HUES48 (cell line): ENCODE measurements at regions not wholly inside any gene's neighbourhood (a gene's known extent, or its start where the extent isn't known, plus 50 kb on each side); places are given as distances from the start of the nearest gene placed in this dataset.

ENCODE experiments used
- H3K27ac ChIP-seq: one replicate; pipeline ENCODE4 v1.7.0; 2013; ENCODE audit warnings: low read depth, low read length, inconsistent platforms
- H3K27me3 ChIP-seq: 2 replicates; pipeline ENCODE4 v1.6.1; 2013; ENCODE audit warnings: mild to moderate bottlenecking, low read length; ENCODE audit not compliant: control insufficient read depth, insufficient read depth
- H3K36me3 ChIP-seq: 2 replicates; pipeline ENCODE4 v1.6.1; 2013; ENCODE audit warnings: low read length; ENCODE audit not compliant: control insufficient read depth, insufficient read depth
- H3K4me1 ChIP-seq: 2 replicates; pipeline ENCODE4 v1.6.1; 2013; ENCODE audit warnings: mild to moderate bottlenecking, low read length; ENCODE audit not compliant: control insufficient read depth, insufficient read depth
- H3K4me3 ChIP-seq: 2 replicates; pipeline ENCODE4 v1.5.1; 2013; ENCODE audit warnings: mild to moderate bottlenecking, low read depth, low read length
- H3K9ac ChIP-seq: 2 replicates; pipeline ENCODE4 v1.6.1; 2013; ENCODE audit warnings: mild to moderate bottlenecking, low read depth, low read length, moderate library complexity
- H3K9me3 ChIP-seq: 2 replicates; pipeline ENCODE4 v1.6.1; 2013; ENCODE audit warnings: low read length; ENCODE audit not compliant: control insufficient read depth, insufficient read depth

GRCh38 chr2:11901351-11902069, 155.1 kb downstream of the LPIN1 start:
- Histone ChIP-seq H3K9ac (no peak overlapping the region), H3K27me3 (no peaks in the 10 kb centered on the region), H3K27ac (no peak overlapping the region), H3K36me3 (no peaks in the 10 kb centered on the region), H3K9me3 (no peaks in the 10 kb centered on the region), H3K4me3 (no peak overlapping the region), H3K4me1 (peaks cover 3% of the 10 kb centered on the region)

- Histone ChIP-seq H3K9ac (no peak overlapping the region), H3K9me3 (no peaks in the 10 kb centered on the region), H3K27me3 (no peaks in the 10 kb centered on the region), H3K27ac (no peak overlapping the region), H3K36me3 (no peaks in the 10 kb centered on the region), H3K4me3 (no peak overlapping the region), H3K4me1 (no peaks in the 10 kb centered on the region)
Observed at GRCh38 chr2:11903085-11903606, 156.7 kb downstream of the LPIN1 start.

- Histone ChIP-seq H3K36me3 (no peaks in the 10 kb centered on the region), H3K9ac (no peak overlapping the region), H3K27me3 (no peaks in the 10 kb centered on the region), H3K9me3 (no peaks in the 10 kb centered on the region), H3K4me3 (no peak overlapping the region), H3K4me1 (no peaks in the 10 kb centered on the region), H3K27ac (no peak overlapping the region)
Observed at GRCh38 chr2:11904029-11904428, 157.6 kb downstream of the LPIN1 start.

- no peaks in the 10 kb centered on the region for H3K4me1 ChIP-seq
- H3K27me3 ChIP-seq: no peaks in the 10 kb centered on the region
- H3K9ac ChIP-seq: no peak overlapping the region
- H3K36me3 ChIP-seq: no peaks in the 10 kb centered on the region
- no peak overlapping the region for H3K4me3 ChIP-seq
- H3K27ac ChIP-seq: no peak overlapping the region
- H3K9me3 ChIP-seq: no peaks in the 10 kb centered on the region
Observed at GRCh38 chr2:11904941-11905340, 158.5 kb downstream of the LPIN1 start.

- no peaks in the 10 kb centered on the region for H3K36me3 ChIP-seq
- no peaks in the 10 kb centered on the region for H3K27me3 ChIP-seq
- no peak overlapping the region for H3K4me3 ChIP-seq
- H3K9me3 ChIP-seq: no peaks in the 10 kb centered on the region
- no peaks in the 10 kb centered on the region for H3K4me1 ChIP-seq
- H3K27ac ChIP-seq: no peak overlapping the region
- no peak overlapping the region for H3K9ac ChIP-seq
Observed at GRCh38 chr2:11907190-11907589, 160.8 kb downstream of the LPIN1 start.

GRCh38 chr2:11910971-11911370, 164.5 kb downstream of the LPIN1 start:
- no peaks in the 10 kb centered on the region for H3K36me3 ChIP-seq
- H3K27ac ChIP-seq: no peak overlapping the region

GRCh38 chr2:11912980-11913379, 166.5 kb downstream of the LPIN1 start:
- Histone ChIP-seq H3K27ac (no peak overlapping the region), H3K27me3 (no peaks in the 10 kb centered on the region), H3K4me3 (no peak overlapping the region), H3K36me3 (no peaks in the 10 kb centered on the region), H3K9me3 (no peaks in the 10 kb centered on the region), H3K4me1 (no peaks in the 10 kb centered on the region), H3K9ac (no peak overlapping the region)

More at GRCh38 chr2:11910971-11911370, 164.5 kb downstream of the LPIN1 start:
- no peaks in the 10 kb centered on the region for H3K9me3 ChIP-seq
- no peak overlapping the region for H3K4me3 ChIP-seq
- H3K4me1 ChIP-seq: no peaks in the 10 kb centered on the region
- no peak overlapping the region for H3K9ac ChIP-seq
- H3K27me3 ChIP-seq: no peaks in the 10 kb centered on the region

- no peaks in the 10 kb centered on the region for H3K36me3 ChIP-seq
- H3K27me3 ChIP-seq: no peaks in the 10 kb centered on the region
- no peak overlapping the region for H3K9ac ChIP-seq
- H3K9me3 ChIP-seq: no peaks in the 10 kb centered on the region
- H3K4me3 ChIP-seq: no peak overlapping the region
- no peak overlapping the region for H3K27ac ChIP-seq
- no peaks in the 10 kb centered on the region for H3K4me1 ChIP-seq
Observed at GRCh38 chr2:11914455-11914854, 168.0 kb downstream of the LPIN1 start.

- Histone ChIP-seq H3K9me3 (no peaks in the 10 kb centered on the region), H3K27ac (no peak overlapping the region), H3K4me1 (no peaks in the 10 kb centered on the region), H3K9ac (no peak overlapping the region), H3K4me3 (no peak overlapping the region), H3K27me3 (no peaks in the 10 kb centered on the region), H3K36me3 (no peaks in the 10 kb centered on the region)
Observed at GRCh38 chr2:11915650-11916049, 169.2 kb downstream of the LPIN1 start.

GRCh38 chr2:11919953-11920352, 173.5 kb downstream of the LPIN1 start:
- H3K4me3 ChIP-seq: no peak overlapping the region
- no peak overlapping the region for H3K27ac ChIP-seq
- no peaks in the 10 kb centered on the region for H3K27me3 ChIP-seq
- H3K36me3 ChIP-seq: no peaks in the 10 kb centered on the region
- no peaks in the 10 kb centered on the region for H3K9me3 ChIP-seq
- H3K4me1 ChIP-seq: peaks cover 11% of the 10 kb centered on the region
- H3K9ac ChIP-seq: no peak overlapping the region

- H3K4me1 ChIP-seq: peaks cover 11% of the 10 kb centered on the region
- H3K36me3 ChIP-seq: no peaks in the 10 kb centered on the region
- no peaks in the 10 kb centered on the region for H3K9me3 ChIP-seq
- no peak overlapping the region for H3K4me3 ChIP-seq
- H3K9ac ChIP-seq: no peak overlapping the region
- no peak overlapping the region for H3K27ac ChIP-seq
- no peaks in the 10 kb centered on the region for H3K27me3 ChIP-seq
Observed at GRCh38 chr2:11920993-11921583, 174.7 kb downstream of the LPIN1 start.
